Breast epithelium (tissue), 3 donors: ENCODE measurements at regions not wholly inside any gene's neighbourhood (a gene's known extent, or its start where the extent isn't known, plus 50 kb on each side); places are given as distances from the start of the nearest gene placed in this dataset.

Experiments used
- CTCF ChIP-seq, 3 donors: fragments of 450-650 bp; IDR thresholded peaks; one replicate each; pipeline ENCODE4 v1.5.1; 2016 to 2017; ENCODE audit warnings: antibody characterized with exemption in 3 of 3, mild to moderate bottlenecking in 3 of 3, moderate library complexity in 3 of 3
- POLR2A ChIP-seq: fragments of 450-650 bp; IDR thresholded peaks from one replicate; pipeline ENCODE4 v1.6.1; 2016; ENCODE audit warnings: antibody characterized with exemption, mild to moderate bottlenecking, moderate library complexity

- TF ChIP-seq CTCF (IDR thresholded peaks at IDR 0.05) (no peak), POLR2A (no peak)
These were observed 86.2 kb upstream of the HAAO start for GRCh38 chr2:42878581-42878980.
